ENCODE measurements at regions not wholly inside any gene's neighbourhood (a gene's known extent, or its start where the extent isn't known, plus 50 kb on each side); places are given as distances from the start of the nearest gene placed in this dataset.

DNA sequence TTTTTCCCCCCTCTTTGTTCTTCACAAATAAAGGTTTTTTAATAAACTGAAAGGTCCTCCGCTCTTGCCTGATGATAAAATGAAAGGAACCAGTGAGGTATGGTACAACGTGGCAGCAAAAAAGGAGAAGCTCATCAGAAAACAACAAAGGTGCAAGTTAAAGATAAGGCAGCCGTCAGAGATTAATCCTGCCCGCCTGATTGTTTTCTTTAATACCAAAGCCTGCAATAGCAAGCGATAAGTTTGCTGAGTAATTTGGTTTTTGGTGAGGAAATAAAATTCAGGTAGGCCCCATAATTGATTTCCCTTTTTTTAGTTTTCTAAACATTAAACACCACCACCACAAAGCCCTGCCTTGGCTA, 177.9 kb downstream of the MBOAT1 start:
- no peaks in the 10 kb centered on the region for H3K27me3 ChIP-seq (replicated peaks in 1 of 2; ENCODE audit: control insufficient read depth in 2 of 2, insufficient read depth in 2 of 2, low read length in 1 of 2)

More for the DNA sequence above, 177.9 kb downstream of the MBOAT1 start:
- no peak overlapping the region for H3K27ac ChIP-seq (ENCODE audit: control insufficient read depth, insufficient read depth)
- ChIA-PET POLR2A (no interaction called here), SMC1A (ENCODE audit: uncharacterized antibody, unreplicated experiment) (no interaction called here), RAD21 (ENCODE audit: unreplicated experiment) (no interaction called here), CTCF (no interaction called here)
- intact Hi-C loops (cut with micrococcal nuclease; ENCODE audit: unreplicated experiment) (no loop called here), in situ Hi-C loops (cut with MboI) (no loop called here)
- no peaks in the 10 kb centered on the region for H3K36me3 ChIP-seq (ENCODE audit: control insufficient read depth in 2 of 2, insufficient read depth in 2 of 2, low read length in 1 of 2)
- TF ChIP-seq ZZZ3 (IDR thresholded peaks at IDR 0.05; ENCODE audit: control insufficient read depth, insufficient read length, low read depth) (no peak), REST (IDR thresholded peaks at IDR 0.05; ENCODE audit: low read depth, low read length) (no peak), CHD4 (IDR thresholded peaks at IDR 0.05) (no peak), RAD21 (IDR thresholded peaks at IDR 0.05; ENCODE audit: insufficient read depth, low read depth, low read length) (no peak), NR2C2 (IDR thresholded peaks at IDR 0.05; ENCODE audit: borderline replicate concordance, control insufficient read depth, insufficient read length, low read depth) (no peak), RAD51 (IDR thresholded peaks at IDR 0.05) (no peak), WRNIP1 (IDR thresholded peaks at IDR 0.05; ENCODE audit: borderline replicate concordance, low read depth, low read length) (no peak), BCL3 (IDR thresholded peaks at IDR 0.05; ENCODE audit: borderline replicate concordance, insufficient read depth, low read depth, low read length, poor library complexity, severe bottlenecking) (no peak), STAT1 (conservative IDR thresholded peaks at IDR 0.05) (no peak), ESRRA (IDR thresholded peaks at IDR 0.05; ENCODE audit: low read length) (no peak), MTA3 (IDR thresholded peaks at IDR 0.05; ENCODE audit: borderline replicate concordance, low read length) (no peak), MXI1 (IDR thresholded peaks at IDR 0.05; ENCODE audit: low read depth, low read length) (no peak), MTA2 (IDR thresholded peaks at IDR 0.05; ENCODE audit: low read depth) (no peak), IRF4 (IDR thresholded peaks at IDR 0.05; ENCODE audit: low read depth, low read length) (no peak)
- TF ChIP-seq, protein P1, sequence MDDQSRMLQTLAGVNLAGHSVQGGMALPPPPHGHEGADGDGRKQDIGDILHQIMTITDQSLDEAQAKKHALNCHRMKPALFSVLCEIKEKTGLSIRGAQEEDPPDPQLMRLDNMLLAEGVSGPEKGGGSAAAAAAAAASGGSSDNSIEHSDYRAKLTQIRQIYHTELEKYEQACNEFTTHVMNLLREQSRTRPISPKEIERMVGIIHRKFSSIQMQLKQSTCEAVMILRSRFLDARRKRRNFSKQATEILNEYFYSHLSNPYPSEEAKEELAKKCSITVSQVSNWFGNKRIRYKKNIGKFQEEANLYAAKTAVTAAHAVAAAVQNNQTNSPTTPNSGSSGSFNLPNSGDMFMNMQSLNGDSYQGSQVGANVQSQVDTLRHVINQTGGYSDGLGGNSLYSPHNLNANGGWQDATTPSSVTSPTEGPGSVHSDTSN (IDR thresholded peaks at IDR 0.05; ENCODE audit: insufficient replicate concordance, low read depth, low read length): no peak
- TF ChIP-seq, protein P2, sequence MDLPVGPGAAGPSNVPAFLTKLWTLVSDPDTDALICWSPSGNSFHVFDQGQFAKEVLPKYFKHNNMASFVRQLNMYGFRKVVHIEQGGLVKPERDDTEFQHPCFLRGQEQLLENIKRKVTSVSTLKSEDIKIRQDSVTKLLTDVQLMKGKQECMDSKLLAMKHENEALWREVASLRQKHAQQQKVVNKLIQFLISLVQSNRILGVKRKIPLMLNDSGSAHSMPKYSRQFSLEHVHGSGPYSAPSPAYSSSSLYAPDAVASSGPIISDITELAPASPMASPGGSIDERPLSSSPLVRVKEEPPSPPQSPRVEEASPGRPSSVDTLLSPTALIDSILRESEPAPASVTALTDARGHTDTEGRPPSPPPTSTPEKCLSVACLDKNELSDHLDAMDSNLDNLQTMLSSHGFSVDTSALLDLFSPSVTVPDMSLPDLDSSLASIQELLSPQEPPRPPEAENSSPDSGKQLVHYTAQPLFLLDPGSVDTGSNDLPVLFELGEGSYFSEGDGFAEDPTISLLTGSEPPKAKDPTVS (IDR thresholded peaks at IDR 0.05; ENCODE audit: low read depth, low read length): no peak
- no peak overlapping the region for H3K9ac ChIP-seq (ENCODE audit: control insufficient read depth, insufficient read depth, low read length)
- FAIRE-seq: no peak
- BruUV-seq (replicated peaks): no TSS peak
- no peaks in the 10 kb centered on the region for H3K79me2 ChIP-seq (ENCODE audit: control insufficient read depth, insufficient read depth, low read length)
- no peaks in the 10 kb centered on the region for H3K9me3 ChIP-seq (replicated peaks; ENCODE audit: control insufficient read depth, insufficient read depth, low read length)
- H4K20me1 ChIP-seq (ENCODE audit: control insufficient read depth, insufficient read depth): no peaks in the 10 kb centered on the region
- no peaks in the 10 kb centered on the region for H3K4me1 ChIP-seq (ENCODE audit: control insufficient read depth, insufficient read depth, low read length)
- no peak overlapping the region for H2AFZ ChIP-seq (ENCODE audit: control insufficient read depth, low read depth, low read length)
- no peak overlapping the region for H3K4me2 ChIP-seq (ENCODE audit: control insufficient read depth, insufficient read depth)
- DNase-seq (ENCODE audit: low read depth, low spot score): no peak
- ATAC-seq: no peak
- no peak overlapping the region for H3K4me3 ChIP-seq
- WGBS (ENCODE audit: insufficient coverage, insufficient replicate concordance, low lambda C conversion rate, missing lambda C conversion rate): 12% methylated on average over 5 of the region's 5 CpGs

Data from GM12878 (cell line).